Endothelial cell of umbilical vein (primary cell): ENCODE measurements at regions not wholly inside any gene's neighbourhood (a gene's known extent, or its start where the extent isn't known, plus 50 kb on each side); places are given as distances from the start of the nearest gene placed in this dataset.

Source experiments
- BruUV-seq: library from RNA; stranded (reverse); fragments of 400-500 nt; replicated peaks from 2 replicates; lab custom pipeline; 2021; lab: Mats Ljungman, UMichigan
- CTCF ChIA-PET: fragments of 300-600, 350-600 bp; sonication (Branson Sonifier 250); formaldehyde crosslinking; loops from one replicate; lab custom pipeline; 2021; ENCODE audit warnings: antibody characterized with exemption, inconsistent platforms; lab: Charles Lee
- POLR2A ChIA-PET: fragments of 300-600, 350-600 bp; sonication (Branson Sonifier 250); formaldehyde crosslinking; loops from one replicate; lab custom pipeline; 2021; ENCODE audit warnings: antibody characterized with exemption, inconsistent platforms; lab: Charles Lee
- DNase-seq: peaks from one replicate; pipeline ENCODE4 v3.0.0-alpha.2; 2011; ENCODE audit warnings: low read depth, low spot score
- FAIRE-seq: peaks from 2 replicates; lab custom pipeline; 2011; peaks lifted over from hg19 to GRCh38; lab: Jason Lieb, UNC
- H2AFZ ChIP-seq: 2 replicates; pipeline ENCODE4 v1.6.0; 2012; ENCODE audit warnings: low read depth, low read length, control low read depth, inconsistent platforms
- H3K27ac ChIP-seq: 2 replicates; pipeline ENCODE4 v1.5.1; 2011; ENCODE audit warnings: low read depth, mild to moderate bottlenecking, control low read depth, low read length, moderate library complexity; ENCODE audit not compliant: insufficient read depth
- H3K27me3 ChIP-seq, 2 experiments: 2 replicates each; pipeline versions ENCODE4 v1.6.0 to v1.6.1; 2011; ENCODE audit warnings: low read length in 2 of 2, mixed read lengths in 1 of 2; ENCODE audit not compliant: control insufficient read depth in 2 of 2, insufficient read depth in 2 of 2
- H3K36me3 ChIP-seq, 2 experiments: 2 replicates in 1 of 2; 3 replicates in 1 of 2; pipeline ENCODE4 v1.5.1; 2011; ENCODE audit warnings: low read length in 2 of 2, mild to moderate bottlenecking in 1 of 2, moderate library complexity in 1 of 2; ENCODE audit not compliant: control insufficient read depth in 2 of 2, insufficient read depth in 2 of 2; ENCODE audit errors: extremely low read depth in 1 of 2
- H3K4me1 ChIP-seq: 3 replicates; pipeline ENCODE4 v1.5.1; 2011; ENCODE audit warnings: mild to moderate bottlenecking, low read length; ENCODE audit not compliant: control insufficient read depth, insufficient read depth; ENCODE audit errors: extremely low read depth
- H3K4me2 ChIP-seq: 2 replicates; pipeline ENCODE4 v1.6.1; 2011; ENCODE audit warnings: low read length, control low read depth, mixed read lengths; ENCODE audit not compliant: insufficient read depth
- H3K4me3 ChIP-seq, 3 experiments: fragments of 200-600 bp in 1 of 3; sonication (generic), shearing (Covaris generic) in 1 of 3; replicated peaks in 1 of 3; 2 replicates each; pipeline ENCODE4 v1.5.1; 2011 to 2016; ENCODE audit warnings: control low read depth in 3 of 3, low read length in 3 of 3, mild to moderate bottlenecking in 2 of 3, inconsistent platforms in 1 of 3, low read depth in 1 of 3, moderate library complexity in 1 of 3; ENCODE audit not compliant: insufficient read depth in 1 of 3
- H3K79me2 ChIP-seq: 2 replicates; pipeline ENCODE4 v1.6.0; 2012; ENCODE audit warnings: low read length, inconsistent platforms; ENCODE audit not compliant: control insufficient read depth, insufficient read depth
- H3K9ac ChIP-seq: replicated peaks from 2 replicates; pipeline ENCODE3; 2011; ENCODE audit warnings: low read length, control low read depth; ENCODE audit not compliant: insufficient read depth; ENCODE audit errors: extremely low read depth
- H3K9me1 ChIP-seq: replicated peaks from 3 replicates; pipeline ENCODE4 v1.6.0; 2011; ENCODE audit warnings: mild to moderate bottlenecking, low read length; ENCODE audit not compliant: control insufficient read depth, insufficient read depth; ENCODE audit errors: extremely low read depth
- H3K9me3 ChIP-seq: replicated peaks from 2 replicates; pipeline ENCODE4 v1.5.1; 2012; ENCODE audit warnings: low read length, inconsistent platforms; ENCODE audit not compliant: control insufficient read depth, insufficient read depth
- H4K20me1 ChIP-seq: replicated peaks from 2 replicates; pipeline ENCODE3; 2011; ENCODE audit warnings: mild to moderate bottlenecking, low read length; ENCODE audit not compliant: control insufficient read depth, insufficient read depth; ENCODE audit errors: extremely low read depth
- EZH2 ChIP-seq: IDR thresholded peaks from 2 replicates; pipeline ENCODE4 v1.6.1; 2012; ENCODE audit warnings: borderline replicate concordance, low read depth, mild to moderate bottlenecking, moderate library complexity, low read length, inconsistent platforms; ENCODE audit not compliant: severe bottlenecking
- FOS ChIP-seq: IDR thresholded peaks from 2 replicates; pipeline ENCODE4 v1.6.1; 2011; ENCODE audit warnings: mild to moderate bottlenecking, low read length, moderate library complexity, borderline replicate concordance; ENCODE audit not compliant: insufficient read depth
- GATA2 ChIP-seq: IDR thresholded peaks from 2 replicates; pipeline ENCODE4 v1.7.0; 2011; ENCODE audit warnings: low read depth, mild to moderate bottlenecking, moderate library complexity, mixed read lengths, low read length; ENCODE audit not compliant: insufficient read length, insufficient read depth
- JUN ChIP-seq: IDR thresholded peaks from 2 replicates; pipeline ENCODE4 v1.6.1; 2011; ENCODE audit warnings: borderline replicate concordance, low read depth; ENCODE audit not compliant: insufficient read length, insufficient read depth
- MYC ChIP-seq: IDR thresholded peaks from one replicate; pipeline ENCODE4 v1.6.1; 2011; ENCODE audit warnings: mild to moderate bottlenecking, low read depth, low read length
- POLR2A ChIP-seq: IDR thresholded peaks from 2 replicates; pipeline ENCODE4 v1.6.1; 2012; ENCODE audit warnings: low read depth, mild to moderate bottlenecking, control low read depth, low read length
- POLR2AphosphoS5 ChIP-seq: IDR thresholded peaks from 2 replicates; pipeline ENCODE4 v1.6.1; 2012; ENCODE audit warnings: low read depth, mild to moderate bottlenecking, control low read depth, low read length, moderate library complexity; ENCODE audit not compliant: insufficient read depth
- dilution Hi-C: fragments of 300-500 bp; cut with MboI; formaldehyde crosslinking; loops from one replicate; pipeline ENCODE4 v1.15.0; 2019; ENCODE audit warnings: low sequenced_read_pairs; ENCODE audit not compliant: extremely low pct_ligation_motif_present
- intact Hi-C: fragments of 100-400 bp; cut with micrococcal nuclease; formaldehyde crosslinking; loops from one replicate; pipeline ENCODE4 v1.10.0; 2022
- TF ChIP-seq, protein P1 (sequence below), 2 donors: IDR thresholded peaks; 1 replicate in 1 of 2; 2 replicates in 1 of 2; pipeline ENCODE4 v1.5.1; 2011; ENCODE audit warnings: low read length in 2 of 2, mild to moderate bottlenecking in 2 of 2, moderate library complexity in 2 of 2, control low read depth in 1 of 2, inconsistent platforms in 1 of 2, low read depth in 1 of 2; ENCODE audit not compliant: insufficient read depth in 1 of 2; ENCODE audit errors: extremely low read depth in 1 of 2
- TF ChIP-seq, protein P2 (sequence below): IDR thresholded peaks from 2 replicates; pipeline ENCODE4 v1.6.1; 2011; ENCODE audit not compliant: insufficient read depth, insufficient read length

DNA sequence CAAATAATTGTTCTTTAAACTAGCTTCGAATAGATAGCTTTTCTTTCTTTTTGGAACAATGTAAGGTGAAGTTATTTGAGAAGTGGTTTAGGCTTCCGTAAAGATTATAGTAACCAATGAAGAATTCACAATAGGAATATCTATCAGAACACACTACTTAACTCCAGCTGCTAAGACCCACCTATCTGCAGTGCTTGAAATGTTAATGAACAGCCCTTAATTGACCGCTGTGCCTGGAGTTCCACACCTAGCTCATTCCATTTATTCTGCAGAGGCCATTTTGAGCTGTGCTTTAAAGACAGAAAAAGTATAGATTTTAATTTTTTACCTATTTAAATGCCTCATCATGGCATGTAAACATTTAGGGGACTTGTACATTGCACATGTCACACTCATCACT lies 83.3 kb upstream of the APCDD1 start:
- no peaks in the 10 kb centered on the region for H3K9me1 ChIP-seq
- no peak for TF ChIP-seq EZH2
- TF ChIP-seq MYC: no peak
- no peak overlapping the region for H2AFZ ChIP-seq
- H3K79me2 ChIP-seq: no peaks in the 10 kb centered on the region
- BruUV-seq: no TSS peak
- no peaks in the 10 kb centered on the region for H3K9me3 ChIP-seq
- FAIRE-seq (no peak), DNase-seq (no peak)
- H3K27me3 ChIP-seq: peaks cover 0 to 2% of the 10 kb centered on the region in 2 experiments
- POLR2A ChIA-PET: no interaction called here
- dilution Hi-C loops (no loop called here), intact Hi-C loops (no loop called here)
- H3K27ac ChIP-seq: no peak overlapping the region
- no peak overlapping the region for H3K9ac ChIP-seq
- no peak overlapping the region for H3K4me2 ChIP-seq
- no peaks in the 10 kb centered on the region for H4K20me1 ChIP-seq
- H3K4me3 ChIP-seq: no peak overlapping the region
- H3K36me3 ChIP-seq: no peaks in the 10 kb centered on the region
- no peaks in the 10 kb centered on the region for H3K4me1 ChIP-seq
- CTCF ChIA-PET: interaction anchor here (0.9 kb wide), 1 partner anchor 148 kb away, joined by 3 read pairs; no protein-coding TSS in a partner anchor

DNA sequence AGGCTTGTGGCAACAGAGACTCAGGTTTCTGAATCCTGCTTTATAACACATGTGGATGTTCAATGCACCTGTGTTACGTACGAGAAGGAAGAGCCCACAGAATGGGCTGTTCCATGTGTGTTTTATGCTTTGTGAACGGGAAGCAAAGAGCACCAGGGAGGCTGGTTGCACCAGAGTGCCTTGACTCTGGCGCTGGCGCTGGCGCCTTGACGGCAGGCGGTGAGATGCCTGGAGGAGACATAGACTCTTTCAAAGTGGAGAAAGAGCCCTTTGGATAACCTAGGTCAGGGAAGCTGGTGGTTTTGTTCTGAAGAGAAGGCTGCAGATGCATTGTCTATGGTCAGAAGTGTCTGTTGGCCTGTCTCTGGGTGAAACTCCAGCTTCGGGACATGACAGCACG lies 80.2 kb upstream of the APCDD1 start:
- H3K9me3 ChIP-seq: no peaks in the 10 kb centered on the region
- ChIA-PET POLR2A (no interaction called here), CTCF (no interaction called here)
- H3K4me2 ChIP-seq: no peak overlapping the region
- FAIRE-seq (no peak), DNase-seq (no peak)
- no peak overlapping the region for H3K9ac ChIP-seq
- H2AFZ ChIP-seq: no peak overlapping the region
- no peak overlapping the region for H3K27ac ChIP-seq
- BruUV-seq: no TSS peak
- H4K20me1 ChIP-seq: no peaks in the 10 kb centered on the region
- no peaks in the 10 kb centered on the region for H3K9me1 ChIP-seq
- H3K4me3 ChIP-seq: no peak overlapping the region
- H3K79me2 ChIP-seq: no peaks in the 10 kb centered on the region
- TF ChIP-seq POLR2A (no peak), JUN (no peak), POLR2AphosphoS5 (no peak), GATA2 (no peak), FOS (no peak), EZH2 (no peak), MYC (no peak)
- TF ChIP-seq, protein P1, sequence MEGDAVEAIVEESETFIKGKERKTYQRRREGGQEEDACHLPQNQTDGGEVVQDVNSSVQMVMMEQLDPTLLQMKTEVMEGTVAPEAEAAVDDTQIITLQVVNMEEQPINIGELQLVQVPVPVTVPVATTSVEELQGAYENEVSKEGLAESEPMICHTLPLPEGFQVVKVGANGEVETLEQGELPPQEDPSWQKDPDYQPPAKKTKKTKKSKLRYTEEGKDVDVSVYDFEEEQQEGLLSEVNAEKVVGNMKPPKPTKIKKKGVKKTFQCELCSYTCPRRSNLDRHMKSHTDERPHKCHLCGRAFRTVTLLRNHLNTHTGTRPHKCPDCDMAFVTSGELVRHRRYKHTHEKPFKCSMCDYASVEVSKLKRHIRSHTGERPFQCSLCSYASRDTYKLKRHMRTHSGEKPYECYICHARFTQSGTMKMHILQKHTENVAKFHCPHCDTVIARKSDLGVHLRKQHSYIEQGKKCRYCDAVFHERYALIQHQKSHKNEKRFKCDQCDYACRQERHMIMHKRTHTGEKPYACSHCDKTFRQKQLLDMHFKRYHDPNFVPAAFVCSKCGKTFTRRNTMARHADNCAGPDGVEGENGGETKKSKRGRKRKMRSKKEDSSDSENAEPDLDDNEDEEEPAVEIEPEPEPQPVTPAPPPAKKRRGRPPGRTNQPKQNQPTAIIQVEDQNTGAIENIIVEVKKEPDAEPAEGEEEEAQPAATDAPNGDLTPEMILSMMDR (IDR thresholded peaks at IDR 0.05; ENCODE audit: extremely low read depth in 1 of 2, insufficient read depth in 1 of 2, low read depth in 1 of 2, low read length in 2 of 2): no peak
- TF ChIP-seq, protein P2, sequence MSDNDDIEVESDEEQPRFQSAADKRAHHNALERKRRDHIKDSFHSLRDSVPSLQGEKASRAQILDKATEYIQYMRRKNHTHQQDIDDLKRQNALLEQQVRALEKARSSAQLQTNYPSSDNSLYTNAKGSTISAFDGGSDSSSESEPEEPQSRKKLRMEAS: no peak
- intact Hi-C loops (no loop called here), dilution Hi-C loops (no loop called here)
- H3K27me3 ChIP-seq: peaks cover 10 to 17% of the 10 kb centered on the region in 2 experiments
- H3K36me3 ChIP-seq: no peaks in the 10 kb centered on the region
- H3K4me1 ChIP-seq: peaks cover 8% of the 10 kb centered on the region
